SK-MEL-5 (cell line): ENCODE measurements at regions not wholly inside any gene's neighbourhood (a gene's known extent, or its start where the extent isn't known, plus 50 kb on each side); places are given as distances from the start of the nearest gene placed in this dataset.
A peak's percentile ranks its signal among the peaks of the same experiment; 100 is the strongest.
"Not testable (repeated sequence)": the region's sequence is repeated elsewhere in the genome, so short reads cannot be mapped to it uniquely, and the experiment has no call there.

ENCODE experiments used
- DNase-seq: peaks from one replicate; pipeline ENCODE4 v3.0.0-alpha.2; 2016; ENCODE audit warnings: low read depth, low spot score
- in situ Hi-C: cut with HindIII; loops from 2 replicates; pipeline ENCODE4 v1.10.0; 2016; ENCODE audit warnings: low sequenced_read_pairs, high pct_unique_total_duplicates, low pct_unique_long_range_greater_than_20kb

DNA sequence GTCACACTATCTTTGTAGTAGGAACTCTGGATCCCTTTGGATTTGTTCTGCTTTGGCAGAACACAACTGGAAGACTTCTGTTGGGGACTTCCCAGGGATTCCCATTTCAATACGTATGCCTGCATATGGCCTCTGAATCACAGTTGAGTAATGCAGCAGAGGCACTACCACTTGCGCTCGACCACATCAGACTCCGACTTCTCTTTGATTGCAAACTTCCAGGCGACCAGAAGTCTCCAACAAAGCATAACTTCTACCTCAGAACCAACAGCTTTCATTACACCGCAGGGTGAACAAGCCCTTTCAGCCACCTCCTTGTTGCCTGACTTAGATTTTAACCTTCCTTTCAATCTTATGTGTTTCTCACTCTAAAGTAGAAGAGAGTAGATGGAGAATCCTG lies 924.4 kb downstream of the IGSF11 start:
- DNase-seq = no peak
- in situ Hi-C loops = no loop called here

DNA sequence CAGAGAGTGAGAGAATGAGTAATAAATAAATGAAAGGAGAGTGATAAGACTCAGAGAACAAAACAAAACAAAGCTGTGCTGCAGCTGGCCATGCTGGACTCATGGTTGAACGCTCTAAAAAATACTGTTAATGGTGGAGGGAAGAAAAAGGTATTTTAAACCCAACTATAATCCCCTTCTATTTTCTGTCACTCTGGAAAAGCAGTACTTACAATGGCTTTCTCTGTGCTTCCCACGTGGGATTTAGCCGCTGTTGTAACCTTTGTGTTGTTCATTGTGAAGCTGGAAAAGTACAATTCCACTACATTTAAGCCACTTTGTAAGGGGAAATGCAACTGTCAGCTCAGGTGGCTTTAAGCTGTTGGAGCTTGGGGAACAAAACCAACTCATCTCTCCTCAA lies 917.7 kb downstream of the IGSF11 start:
- in situ Hi-C loops = no loop called here
- no peak for DNase-seq

DNA sequence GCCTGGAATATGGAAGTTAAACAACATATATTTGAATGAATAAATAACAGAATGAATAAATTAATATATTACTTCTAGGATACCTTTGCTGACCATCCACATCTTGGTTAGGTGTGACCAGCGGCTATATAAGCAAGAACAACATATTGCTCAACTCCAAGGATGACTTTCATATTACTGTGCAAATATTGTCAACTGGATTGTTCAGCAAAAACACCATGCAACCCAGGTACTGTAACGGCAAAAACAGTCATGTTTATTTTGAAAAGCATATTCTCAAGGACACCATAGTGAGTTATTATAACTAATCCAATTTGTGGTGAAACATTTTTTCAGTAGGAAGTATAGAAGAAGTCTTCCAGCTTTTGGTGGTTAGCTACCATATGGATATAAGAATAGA lies 907.9 kb downstream of the IGSF11 start:
- in situ Hi-C loops = no loop called here
- DNase-seq = no peak

DNA sequence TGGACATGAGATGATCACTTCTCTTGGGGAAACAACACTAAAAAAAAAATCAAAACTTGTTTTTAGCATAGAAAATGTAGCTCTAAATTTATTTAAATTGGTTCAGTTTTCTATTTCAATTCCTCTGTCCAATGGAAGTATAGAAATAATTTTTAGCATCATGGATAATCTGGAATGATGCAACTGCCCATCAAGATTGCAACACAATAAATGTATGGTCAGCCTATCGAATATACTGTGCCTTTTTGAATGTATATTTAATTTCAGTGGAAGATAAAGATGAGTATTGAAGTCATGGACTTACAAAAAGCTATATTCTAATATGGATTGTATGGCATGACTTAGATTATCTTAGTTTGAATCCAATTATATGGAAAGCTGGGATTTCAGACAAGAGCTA lies 906.7 kb downstream of the IGSF11 start:
- in situ Hi-C loops = no loop called here

DNA sequence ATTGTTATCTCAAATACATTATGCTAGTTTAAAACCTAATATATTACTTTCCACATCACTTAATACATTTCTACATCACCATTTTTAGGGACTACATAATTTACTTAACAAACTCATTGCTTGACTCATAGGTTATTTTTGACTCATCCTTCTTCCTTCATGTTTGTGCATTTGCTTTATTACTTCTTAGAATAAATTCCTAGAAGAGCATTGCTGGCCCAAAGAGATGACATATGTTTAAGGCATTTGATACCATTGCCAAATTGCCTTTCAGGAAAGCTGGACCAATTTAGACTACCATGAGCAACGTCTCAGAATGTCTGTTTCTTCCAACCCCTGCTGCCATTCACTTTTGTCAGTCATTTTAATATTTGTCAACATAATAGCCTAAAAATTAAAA lies 905.8 kb downstream of the IGSF11 start:
- in situ Hi-C loops = no loop called here
- DNase-seq = no peak

More for the DNA sequence above, 906.7 kb downstream of the IGSF11 start:
- DNase-seq = no peak

DNA sequence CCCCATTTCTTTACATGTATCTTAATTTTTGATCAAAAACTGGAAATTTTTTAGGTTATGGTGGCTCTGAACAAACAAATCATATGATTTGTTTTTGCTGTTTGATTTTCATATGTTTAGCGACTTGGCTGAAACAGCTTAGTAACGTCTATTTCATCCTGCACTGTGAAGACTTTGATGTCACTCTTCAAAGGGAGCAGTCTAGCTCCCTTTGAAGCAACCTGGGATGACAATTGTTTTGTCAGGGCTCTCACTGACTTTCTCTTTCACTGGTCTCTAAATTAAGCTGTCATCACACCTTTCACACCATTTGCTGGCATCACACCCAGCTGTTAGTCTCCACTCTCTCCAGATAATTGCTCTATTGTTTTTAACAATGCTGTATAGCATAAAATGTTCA lies 896.9 kb downstream of the IGSF11 start:
- in situ Hi-C loops = no loop called here
- DNase-seq = no peak

DNA sequence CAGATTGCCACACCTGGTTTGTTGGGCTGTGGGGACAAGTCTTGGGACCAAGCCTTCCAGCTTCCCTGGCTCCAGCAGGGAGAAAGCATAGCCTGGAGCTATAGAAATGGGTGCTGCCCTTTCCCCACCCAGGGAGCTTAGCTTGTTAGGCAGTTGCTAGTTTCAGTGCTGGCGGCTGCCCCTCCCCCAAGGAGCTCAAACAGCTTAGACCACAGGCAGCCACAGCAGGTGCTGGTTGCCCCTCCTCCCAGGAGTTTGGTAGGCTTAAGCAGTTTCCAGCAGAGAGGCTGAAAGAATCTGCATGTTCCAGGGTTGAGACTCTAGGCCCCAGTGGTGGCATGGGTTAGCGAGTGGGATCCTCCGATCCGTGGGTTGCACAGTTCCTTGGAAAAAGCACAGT lies 889.7 kb downstream of the IGSF11 start:
- no peak for DNase-seq
- in situ Hi-C loops = no loop called here

DNA sequence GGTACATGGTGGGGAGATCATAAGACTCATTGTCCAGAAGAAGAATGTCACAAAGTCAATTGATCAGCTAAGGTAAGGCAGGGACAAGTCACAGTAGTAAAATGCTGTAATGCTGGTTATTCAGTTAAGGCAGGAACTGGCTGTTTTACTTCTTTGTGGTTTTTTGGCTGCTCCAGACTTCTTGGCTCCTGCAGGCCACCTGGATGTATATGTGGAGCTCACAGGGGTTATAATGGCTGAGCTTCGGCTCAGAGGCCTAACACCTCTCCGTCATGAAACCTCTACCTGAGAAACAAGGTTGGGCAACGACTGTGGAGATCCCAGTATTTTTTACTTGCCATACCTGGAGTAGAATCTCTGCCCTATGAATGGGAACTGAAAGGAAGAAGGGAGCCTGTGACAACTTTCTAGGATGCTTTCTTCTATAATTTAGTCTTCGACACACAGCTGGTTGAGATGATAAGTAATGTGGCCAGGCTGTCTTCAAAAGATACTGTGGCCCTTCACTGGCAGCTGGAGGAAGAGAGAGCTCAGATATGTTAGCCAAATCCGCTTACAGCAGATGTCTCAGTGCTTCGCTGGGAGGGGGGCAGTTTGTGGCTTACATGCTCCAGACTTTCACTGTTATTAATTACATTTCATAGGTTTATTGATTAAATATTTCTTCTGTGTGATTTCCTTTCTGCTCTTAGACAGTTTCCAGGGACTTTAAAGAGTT lies 887.8 kb downstream of the IGSF11 start:
- in situ Hi-C loops = no loop called here
- DNase-seq = no peak

DNA sequence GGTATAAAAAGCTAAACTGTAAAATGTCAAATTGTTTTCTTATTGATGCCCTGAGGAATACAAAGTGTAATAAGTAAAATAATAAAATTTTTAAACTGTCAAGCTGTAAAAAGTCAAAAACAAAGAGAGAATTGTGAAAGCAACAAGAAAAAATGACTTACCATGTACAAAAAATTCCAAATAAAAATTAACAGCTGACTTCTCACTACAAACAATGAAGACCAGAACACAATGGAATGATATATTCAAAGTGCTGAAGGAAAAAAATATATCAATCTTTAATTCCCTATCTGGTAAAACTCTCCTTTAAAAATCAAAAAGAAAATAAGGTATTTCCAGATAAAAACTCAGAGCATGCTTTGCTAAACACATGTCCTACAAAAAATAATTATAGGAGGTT lies 883.5 kb downstream of the IGSF11 start:
- DNase-seq = no peak
- in situ Hi-C loops = no loop called here

DNA sequence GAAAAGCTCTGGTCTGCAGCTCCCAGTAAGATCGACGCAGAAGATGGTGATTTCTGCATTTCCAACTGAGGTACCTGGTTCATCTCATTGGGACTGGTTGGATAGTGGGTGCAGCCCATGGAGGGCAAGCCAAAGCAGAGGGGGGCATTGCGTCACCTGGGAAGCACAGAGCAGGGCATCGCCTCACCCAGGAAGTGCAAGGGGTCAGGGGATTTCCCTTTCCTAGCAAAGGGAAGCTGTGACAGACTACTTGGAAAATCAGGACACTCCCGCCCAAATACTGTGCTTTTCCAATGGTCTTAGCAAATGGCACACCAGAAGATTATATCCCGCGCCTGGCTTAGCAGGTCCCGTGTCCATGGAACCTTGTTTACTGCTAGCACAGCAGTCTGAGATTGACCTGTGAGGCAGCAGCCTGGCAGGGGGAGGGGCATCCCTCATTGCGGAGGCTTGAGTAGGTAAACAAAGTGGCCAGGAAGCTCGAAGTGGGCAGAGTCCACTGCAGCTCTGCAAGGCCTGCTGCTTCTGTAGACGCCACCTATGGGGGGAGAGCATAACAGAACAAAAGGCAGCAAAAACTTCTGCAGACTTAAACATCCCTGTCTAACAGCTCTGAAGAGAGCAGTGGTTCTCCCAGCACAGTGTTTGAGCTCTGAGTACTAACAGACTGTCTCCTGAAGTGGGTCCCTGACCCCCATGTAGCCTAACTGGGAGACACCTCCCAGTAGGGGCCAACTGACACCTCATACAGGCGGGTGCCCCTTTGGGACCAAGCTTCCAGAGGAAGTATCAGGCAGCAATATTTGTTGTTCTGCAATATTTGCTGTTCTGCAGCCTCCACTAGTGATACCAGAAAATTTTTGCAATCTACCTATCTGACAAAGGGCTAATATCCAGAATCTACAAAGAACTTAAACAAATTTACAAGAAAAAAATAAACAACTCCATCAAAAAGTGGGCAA lies 871.7 kb downstream of the IGSF11 start:
- in situ Hi-C loops, DNase-seq: not testable (repeated sequence)

DNA sequence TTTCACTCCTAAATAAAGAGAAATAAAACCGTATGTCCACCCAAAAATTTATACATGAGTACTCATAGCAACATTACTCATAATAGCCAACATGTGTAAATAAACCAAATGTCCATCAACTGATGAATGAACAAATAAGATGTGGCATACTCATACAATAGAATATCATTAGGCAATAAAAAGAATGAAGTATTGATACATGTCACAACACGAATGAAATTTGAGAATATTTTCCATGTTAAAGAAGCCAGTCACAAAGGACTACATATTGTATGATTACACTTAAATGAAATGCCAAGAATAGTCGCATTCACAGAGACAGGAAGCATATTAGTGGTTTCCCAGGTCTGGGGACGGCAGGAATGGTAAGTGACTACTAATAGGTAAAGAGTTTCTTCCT lies 869.2 kb downstream of the IGSF11 start:
- no peak for DNase-seq
- in situ Hi-C loops = no loop called here

DNA sequence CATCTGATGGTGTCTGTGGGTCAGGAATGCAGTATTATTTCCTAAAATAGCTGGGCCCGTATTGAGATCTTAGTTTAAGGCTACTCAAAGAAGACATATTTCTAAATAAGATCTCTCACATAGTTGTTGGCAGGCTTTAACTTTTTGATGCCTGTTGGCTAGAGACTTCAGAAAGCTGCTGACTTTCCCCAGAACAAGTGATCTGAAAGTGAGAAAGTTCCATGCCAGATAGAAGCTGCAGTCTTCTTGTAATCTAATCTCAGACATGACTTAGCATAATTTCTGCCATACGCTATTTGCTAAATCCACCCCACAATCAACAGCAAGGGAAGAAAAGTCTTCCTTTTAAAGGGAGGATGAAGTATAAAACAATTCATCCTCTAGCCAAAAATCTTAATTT lies 867.1 kb downstream of the IGSF11 start:
- no peak for DNase-seq
- in situ Hi-C loops = no loop called here

DNA sequence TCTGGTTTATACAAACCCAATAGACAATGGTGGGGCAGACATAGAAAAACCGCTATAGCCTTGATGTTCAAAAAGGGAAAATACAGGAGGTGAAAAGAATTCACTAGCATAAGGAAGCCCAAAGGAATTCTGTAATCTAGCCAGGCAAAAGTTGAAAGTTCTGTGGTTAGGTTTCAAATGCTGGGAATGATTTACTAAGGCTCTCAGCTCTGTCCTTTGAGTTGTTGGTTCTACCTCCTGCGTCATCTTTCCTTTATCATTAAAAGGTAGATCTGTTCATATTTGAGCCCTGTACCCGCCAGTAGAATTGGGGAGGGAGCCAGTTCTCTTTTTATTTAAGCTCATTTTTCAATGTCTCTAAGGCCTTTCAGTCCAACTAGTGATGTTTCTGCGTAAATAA lies 866.5 kb downstream of the IGSF11 start:
- no peak for DNase-seq
- in situ Hi-C loops = no loop called here

DNA sequence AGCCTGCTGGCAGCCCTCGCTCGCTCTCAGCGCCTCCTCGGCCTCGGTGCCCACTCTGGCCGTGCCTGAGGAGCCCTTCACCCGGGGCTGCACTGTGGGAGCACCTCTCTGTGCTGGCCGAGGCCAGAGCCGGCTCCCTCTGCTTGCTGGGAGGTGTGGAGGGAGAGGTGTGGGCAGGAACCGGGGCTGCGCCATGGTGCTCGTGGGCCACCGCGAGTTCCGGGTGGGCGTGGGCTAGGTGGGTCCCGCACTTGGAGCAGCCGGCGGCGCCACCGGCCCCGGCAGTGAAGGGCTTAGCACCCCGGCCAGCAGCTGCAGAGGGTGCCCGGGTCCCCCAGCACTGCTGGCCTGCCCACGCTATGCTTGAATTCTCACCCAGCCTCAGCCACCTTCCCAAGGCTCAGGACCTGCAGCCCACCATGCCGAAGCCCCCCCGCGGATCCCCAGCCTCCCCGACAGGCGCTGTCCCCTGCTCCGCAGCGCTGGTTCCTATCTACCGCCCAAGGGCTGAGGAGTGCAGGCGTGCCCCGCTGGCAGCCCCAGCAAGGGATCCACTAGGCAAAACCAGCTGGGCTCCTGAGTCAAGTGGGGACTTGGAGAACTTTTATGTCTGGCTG lies 863.3 kb downstream of the IGSF11 start:
- DNase-seq = no peak
- in situ Hi-C loops = no loop called here

DNA sequence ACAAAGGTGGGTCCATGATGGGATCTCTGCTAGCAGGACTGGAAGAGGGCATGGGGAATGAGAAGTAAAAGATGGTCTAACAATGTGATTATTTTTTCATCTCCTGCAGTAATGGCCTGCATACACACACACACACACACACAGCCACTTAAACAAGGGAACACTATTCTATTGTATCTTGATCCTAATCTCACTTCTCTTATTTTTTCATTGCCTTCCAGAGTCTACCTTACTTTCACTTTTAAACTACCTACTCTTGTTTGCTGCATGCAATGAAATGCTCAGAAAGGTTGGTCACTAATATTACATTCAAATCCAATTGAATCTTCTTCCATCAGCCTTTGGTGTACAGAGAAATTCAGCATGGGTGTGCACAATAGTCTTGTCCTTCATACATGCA lies 853.8 kb downstream of the IGSF11 start:
- in situ Hi-C loops = no loop called here
- no peak for DNase-seq

DNA sequence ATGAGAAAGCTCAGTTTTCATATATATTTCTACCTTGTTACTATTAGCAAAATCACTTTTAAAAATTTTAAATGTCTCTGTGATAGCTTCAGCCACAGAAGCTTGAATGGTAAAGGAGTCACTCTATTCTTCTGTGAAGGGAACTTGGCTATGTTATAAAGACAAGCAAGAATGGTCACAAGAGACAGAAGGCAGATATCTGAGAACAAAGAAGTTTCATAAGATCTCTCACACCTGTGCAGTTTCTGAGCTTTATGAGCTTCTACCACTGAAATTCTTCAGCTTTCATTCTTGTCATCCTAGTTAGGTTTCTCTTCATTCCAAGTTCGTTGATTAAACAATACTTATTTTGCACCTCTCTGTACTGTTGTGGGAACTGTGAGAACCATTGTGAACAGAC lies 853.4 kb downstream of the IGSF11 start:
- no peak for DNase-seq
- in situ Hi-C loops = no loop called here

DNA sequence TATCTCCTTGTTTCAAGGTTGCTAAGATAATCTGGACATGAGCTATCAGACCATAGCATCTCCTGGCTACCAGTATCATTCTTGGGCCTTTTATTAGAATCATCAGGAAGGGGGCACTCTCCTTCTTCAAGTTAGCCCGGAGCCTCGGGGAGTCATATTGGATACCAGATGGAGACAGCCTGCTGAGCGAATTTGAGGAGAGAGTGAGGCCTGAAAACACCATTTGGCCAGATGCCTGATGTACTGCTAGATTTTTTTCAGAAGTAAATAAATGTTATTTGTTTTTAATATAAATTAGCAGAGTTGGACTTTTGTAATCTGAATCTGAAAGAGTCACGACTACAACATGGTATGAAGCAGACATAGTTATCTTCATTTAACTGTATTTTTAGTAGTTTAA lies 848.6 kb downstream of the IGSF11 start:
- in situ Hi-C loops = no loop called here
- peak; percentile 39 for DNase-seq

DNA sequence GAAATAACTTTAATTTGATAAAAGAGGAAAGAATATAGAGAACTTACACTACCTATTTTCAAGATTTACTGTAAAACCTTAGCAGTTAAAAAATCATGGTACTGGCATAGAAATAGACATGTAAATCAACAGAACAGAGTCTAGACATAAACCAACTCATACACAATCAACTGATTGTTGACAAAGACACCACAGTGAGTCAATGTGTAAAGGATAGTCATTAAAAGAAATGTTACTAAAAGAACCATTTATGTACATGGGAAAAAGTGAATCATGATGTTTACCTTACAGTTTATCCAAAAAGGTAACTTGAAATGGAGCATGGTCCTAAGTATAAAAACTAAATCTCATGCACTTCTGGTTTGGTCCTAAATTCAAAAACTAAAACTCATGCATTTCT lies 847.4 kb downstream of the IGSF11 start:
- DNase-seq = no peak
- in situ Hi-C loops = no loop called here

DNA sequence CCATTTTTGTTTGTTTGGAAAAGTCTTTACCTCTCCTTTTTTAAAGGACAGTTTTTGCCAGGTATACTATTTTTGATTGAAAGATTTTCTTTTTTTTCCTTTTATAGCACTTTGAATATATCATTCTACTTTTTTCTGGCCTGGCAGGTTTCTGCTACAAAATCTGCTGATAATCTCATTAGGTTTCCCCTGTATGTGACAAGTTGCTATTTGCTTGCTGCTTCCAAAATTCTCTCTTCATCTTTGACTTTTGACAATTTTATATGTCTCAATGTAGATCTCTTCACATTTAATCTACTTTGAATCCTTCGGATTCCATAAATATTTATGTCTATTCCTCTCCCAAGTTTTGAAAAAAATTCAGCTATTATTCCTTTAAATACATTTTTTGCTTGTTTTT lies 838.5 kb downstream of the IGSF11 start:
- DNase-seq = no peak
- in situ Hi-C loops = no loop called here
